ENCODE measurements at regions not wholly inside any gene's neighbourhood (a gene's known extent, or its start where the extent isn't known, plus 50 kb on each side); places are given as distances from the start of the nearest gene placed in this dataset.
A peak's percentile ranks its signal among the peaks of the same experiment; 100 is the strongest.

DNA sequence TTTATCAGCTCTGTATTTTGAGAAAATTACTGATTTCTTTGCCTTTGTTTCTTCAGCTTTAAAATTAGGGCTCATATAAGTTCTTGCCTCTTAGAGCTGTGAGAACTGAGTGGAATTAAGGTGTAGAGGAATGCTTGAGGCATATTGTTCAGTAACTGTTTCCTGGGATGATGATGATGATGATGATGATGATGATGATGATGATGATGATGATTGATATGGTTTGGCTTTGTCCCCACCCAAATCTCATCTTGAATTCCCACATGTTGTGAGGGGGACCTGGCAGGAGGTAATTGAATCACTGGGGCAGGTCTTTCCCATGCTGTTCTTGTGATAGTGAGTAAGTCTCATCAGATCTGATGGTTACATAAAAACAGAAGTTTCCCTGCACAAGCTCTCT is 118.7 kb downstream of the CHRM3 start:
- H3K9me3 Mint-ChIP-seq: peaks cover 14% of the 10 kb centered on the region
- H3K4me3 Mint-ChIP-seq: no peak overlapping the region
- H3K4me1 Mint-ChIP-seq: peaks cover 6% of the 10 kb centered on the region
- H3K27me3 Mint-ChIP-seq: no peaks in the 10 kb centered on the region
- ChIA-PET CTCF (no interaction called here), POLR2A (no interaction called here)
- H3K36me3 Mint-ChIP-seq (ENCODE audit: low read depth): no peaks in the 10 kb centered on the region
- H3K27ac Mint-ChIP-seq: no peak overlapping the region
- no peak for DNase-seq

DNA sequence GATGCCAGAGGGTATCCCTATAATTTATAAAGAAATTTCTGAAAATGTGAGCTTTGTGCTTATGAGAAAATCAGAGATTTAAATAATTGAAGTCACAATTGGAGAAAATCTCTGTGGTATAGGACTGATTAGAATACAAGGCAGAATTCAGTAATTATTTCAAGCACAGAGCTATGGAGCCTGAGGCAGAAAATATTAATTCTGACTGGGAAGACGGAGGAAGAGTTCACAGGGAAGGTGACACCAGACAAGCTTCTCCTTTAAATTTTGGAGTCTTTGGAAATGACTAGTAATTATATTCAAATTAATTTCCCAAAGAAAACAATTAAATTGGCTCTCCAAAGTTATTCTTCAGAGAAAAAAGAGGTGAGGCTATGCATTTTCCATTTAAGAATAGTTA is 121.5 kb downstream of the CHRM3 start:
- CTCF ChIA-PET: interaction anchor here (1.3 kb wide), 1 partner anchor 27 kb away, joined by 3 read pairs; no protein-coding TSS in a partner anchor
- no peaks in the 10 kb centered on the region for H3K4me1 Mint-ChIP-seq

DNA sequence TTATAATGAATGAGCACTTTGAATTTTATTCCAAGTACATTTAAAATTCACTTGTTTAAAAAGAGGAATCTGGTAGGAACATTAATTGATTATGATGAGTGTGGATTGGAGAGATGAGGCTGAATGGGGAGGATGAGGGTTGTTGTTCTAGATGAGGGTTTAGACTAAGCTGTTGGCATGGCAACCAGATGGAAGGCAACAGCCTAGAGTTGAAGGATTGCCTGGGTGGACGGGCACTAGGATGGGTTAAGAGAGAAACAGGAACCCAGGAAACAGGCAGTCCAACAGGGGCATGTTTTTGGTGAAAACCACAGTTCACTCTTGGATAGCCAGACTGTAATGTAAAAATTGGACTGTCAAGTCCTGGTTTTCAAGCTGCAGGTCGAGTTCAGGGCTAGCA is 125.5 kb downstream of the CHRM3 start:
- Mint-ChIP-seq H3K4me1 (no peaks in the 10 kb centered on the region), H3K9me3 (peaks cover 2% of the 10 kb centered on the region), H3K27me3 (no peaks in the 10 kb centered on the region), H3K4me3 (no peak overlapping the region), H3K36me3 (ENCODE audit: low read depth) (no peaks in the 10 kb centered on the region), H3K27ac (no peak overlapping the region)
- DNase-seq: no peak
- ChIA-PET POLR2A (no interaction called here), CTCF (interaction anchor here (1.4 kb wide), 1 partner anchor 386 kb away, joined by 3 read pairs; no protein-coding TSS in a partner anchor)

More for the DNA sequence above, 121.5 kb downstream of the CHRM3 start:
- DNase-seq: no peak
- peaks cover 14% of the 10 kb centered on the region for H3K9me3 Mint-ChIP-seq
- no peak overlapping the region for H3K27ac Mint-ChIP-seq
- no peaks in the 10 kb centered on the region for H3K36me3 Mint-ChIP-seq (ENCODE audit: low read depth)
- no peaks in the 10 kb centered on the region for H3K27me3 Mint-ChIP-seq
- no peak overlapping the region for H3K4me3 Mint-ChIP-seq
- POLR2A ChIA-PET: no interaction called here

DNA sequence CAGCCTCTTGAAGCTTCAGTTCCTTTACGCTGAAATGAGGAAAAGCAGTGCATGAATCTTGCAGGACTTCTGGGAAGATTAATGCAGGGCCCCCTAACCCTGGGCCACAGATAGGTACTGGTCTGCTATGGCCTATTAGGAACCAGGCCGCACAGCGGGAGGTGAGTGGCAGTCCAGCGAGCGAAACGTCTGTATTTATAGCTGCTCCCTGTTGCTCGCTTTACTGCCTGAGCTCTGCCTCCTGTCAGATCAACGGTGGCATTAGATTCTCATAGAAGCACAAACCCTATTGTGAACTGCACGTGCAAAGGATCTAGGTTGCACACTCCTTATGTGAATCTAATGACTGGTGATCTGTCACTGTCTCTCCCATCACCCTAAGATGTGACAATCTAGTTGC is 130.2 kb downstream of the CHRM3 start:
- H3K4me3 Mint-ChIP-seq: no peak overlapping the region
- no peaks in the 10 kb centered on the region for H3K36me3 Mint-ChIP-seq (ENCODE audit: low read depth)
- no peaks in the 10 kb centered on the region for H3K4me1 Mint-ChIP-seq
- POLR2A ChIA-PET: no interaction called here
- DNase-seq: no peak
- no peaks in the 10 kb centered on the region for H3K27me3 Mint-ChIP-seq
- no peak overlapping the region for H3K27ac Mint-ChIP-seq
- H3K9me3 Mint-ChIP-seq: no peaks in the 10 kb centered on the region
- CTCF ChIA-PET: no interaction called here

DNA sequence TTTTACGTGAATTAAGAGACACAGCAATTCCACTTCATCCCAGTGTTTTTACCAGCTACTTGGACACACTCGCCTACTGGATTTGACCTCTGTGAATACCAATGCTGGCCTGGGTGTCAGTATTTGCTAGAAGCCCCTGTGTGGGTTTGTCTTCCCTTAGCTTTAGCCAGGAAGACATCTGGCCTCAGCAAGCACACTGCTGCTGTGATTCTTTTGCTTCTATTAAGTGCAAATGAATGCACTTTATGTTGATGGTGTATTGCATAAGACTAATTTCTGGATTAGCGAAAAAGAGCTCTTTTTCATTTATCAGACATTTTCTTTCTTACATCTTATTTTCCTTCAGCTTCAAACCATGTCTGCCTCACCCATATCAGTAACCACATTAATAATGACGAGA is 140.0 kb downstream of the CHRM3 start:
- DNase-seq: no peak
- Mint-ChIP-seq H3K27ac (no peak overlapping the region), H3K4me1 (no peaks in the 10 kb centered on the region), H3K36me3 (ENCODE audit: low read depth) (no peaks in the 10 kb centered on the region), H3K4me3 (no peak overlapping the region), H3K27me3 (no peaks in the 10 kb centered on the region), H3K9me3 (no peaks in the 10 kb centered on the region)
- ChIA-PET CTCF (interaction anchor here (1.6 kb wide), 1 partner anchor 371 kb away, joined by 5 read pairs; no protein-coding TSS in a partner anchor), POLR2A (no interaction called here)

DNA sequence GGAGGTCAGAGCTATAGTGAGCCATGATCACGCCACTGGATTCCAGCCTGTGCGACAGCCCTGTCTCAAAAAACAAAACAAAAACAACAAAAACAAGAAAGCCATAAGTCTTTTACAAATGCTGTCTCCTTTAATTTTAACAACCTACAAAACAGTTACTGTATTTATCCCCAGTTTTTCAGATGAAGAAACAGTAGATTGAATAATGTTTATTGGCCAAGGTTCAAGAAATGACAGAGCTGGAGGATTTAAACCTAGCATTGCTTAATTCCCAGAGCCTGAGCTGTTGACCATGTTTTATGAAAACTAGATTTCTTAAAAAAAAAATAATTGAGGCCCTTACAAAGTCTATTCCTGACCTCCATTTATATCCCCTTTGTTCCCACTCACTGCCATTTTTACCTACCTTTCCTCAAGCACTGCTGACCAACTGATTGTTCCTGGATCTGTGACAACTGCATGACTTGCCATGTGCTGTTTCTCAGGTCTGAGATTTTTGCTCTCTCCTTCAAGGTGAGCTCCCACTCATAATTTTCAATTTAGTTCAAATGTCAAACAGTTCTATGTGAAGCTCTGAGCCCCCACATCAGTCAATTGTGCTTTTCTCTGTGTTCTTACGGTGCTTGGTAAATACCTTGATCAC is 140.8 kb downstream of the CHRM3 start:
- Mint-ChIP-seq H3K4me1 (no peaks in the 10 kb centered on the region), H3K36me3 (ENCODE audit: low read depth) (no peaks in the 10 kb centered on the region), H3K27me3 (no peaks in the 10 kb centered on the region), H3K9me3 (no peaks in the 10 kb centered on the region), H3K4me3 (no peak overlapping the region), H3K27ac (no peak overlapping the region)
- CTCF ChIA-PET: interaction anchor here (1.6 kb wide), 1 partner anchor 371 kb away, joined by 5 read pairs; no protein-coding TSS in a partner anchor
- no peak for DNase-seq
- POLR2A ChIA-PET: no interaction called here

DNA sequence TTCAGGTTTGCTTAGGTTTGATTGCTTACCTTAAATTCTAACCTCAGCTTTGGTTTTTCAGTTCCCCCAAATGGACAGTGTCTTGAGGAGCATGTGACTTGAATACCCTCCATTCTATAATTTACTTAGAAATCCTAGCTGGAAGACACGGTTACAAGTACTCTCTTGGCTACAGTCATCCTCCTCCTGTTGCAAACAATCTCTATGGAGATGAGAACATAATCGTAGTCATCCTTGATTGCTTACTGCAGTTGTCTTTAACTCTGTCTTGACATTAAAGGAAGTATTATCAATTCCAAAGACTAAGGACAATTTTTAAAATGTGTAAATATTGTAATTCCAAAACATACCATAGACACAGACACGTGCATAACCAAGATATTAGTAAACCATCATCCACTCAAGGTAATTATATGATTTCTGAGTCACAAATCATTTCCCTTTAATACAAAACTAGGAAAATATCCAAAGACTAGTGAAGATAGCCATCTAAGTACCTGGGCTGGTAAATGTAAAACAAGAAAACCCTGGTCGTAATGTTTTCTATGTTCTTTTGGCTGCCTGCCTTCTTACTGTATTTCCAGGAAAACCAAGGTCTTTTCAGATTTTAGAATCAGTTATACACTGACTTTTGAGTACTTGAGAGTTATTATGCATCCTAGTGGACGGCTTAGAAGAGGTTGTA is 149.9 kb downstream of the CHRM3 start:
- POLR2A ChIA-PET: no interaction called here
- H3K4me1 Mint-ChIP-seq: no peaks in the 10 kb centered on the region
- CTCF ChIA-PET: no interaction called here
- H3K27ac Mint-ChIP-seq: no peak overlapping the region
- H3K27me3 Mint-ChIP-seq: no peaks in the 10 kb centered on the region
- no peak for DNase-seq
- H3K9me3 Mint-ChIP-seq: no peaks in the 10 kb centered on the region
- no peaks in the 10 kb centered on the region for H3K36me3 Mint-ChIP-seq (ENCODE audit: low read depth)
- H3K4me3 Mint-ChIP-seq: no peak overlapping the region

DNA sequence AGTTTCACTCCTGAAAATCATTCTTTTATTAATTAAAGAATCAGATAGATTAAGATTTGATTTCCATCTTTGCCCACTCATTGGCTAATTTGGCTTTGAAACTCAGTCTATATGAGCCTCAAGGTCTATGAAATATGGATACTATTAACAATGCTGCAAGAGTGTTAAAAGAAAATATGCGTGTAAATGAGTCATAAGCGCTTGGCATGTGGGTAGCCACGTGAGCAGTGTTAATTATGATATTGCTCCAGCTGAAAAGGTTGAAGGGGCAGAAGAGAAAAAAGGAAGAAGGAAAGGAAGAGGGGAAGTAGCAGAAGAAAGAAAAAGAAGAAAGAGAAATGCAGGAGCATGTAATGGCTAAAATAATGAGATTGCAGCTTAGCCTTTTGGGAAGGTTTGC is 151.4 kb downstream of the CHRM3 start:
- no peaks in the 10 kb centered on the region for H3K36me3 Mint-ChIP-seq (ENCODE audit: low read depth)
- H3K9me3 Mint-ChIP-seq: no peaks in the 10 kb centered on the region
- ChIA-PET POLR2A (no interaction called here), CTCF (no interaction called here)
- no peak for DNase-seq
- H3K27me3 Mint-ChIP-seq: no peaks in the 10 kb centered on the region
- no peak overlapping the region for H3K4me3 Mint-ChIP-seq
- H3K27ac Mint-ChIP-seq: no peak overlapping the region
- H3K4me1 Mint-ChIP-seq: no peaks in the 10 kb centered on the region

DNA sequence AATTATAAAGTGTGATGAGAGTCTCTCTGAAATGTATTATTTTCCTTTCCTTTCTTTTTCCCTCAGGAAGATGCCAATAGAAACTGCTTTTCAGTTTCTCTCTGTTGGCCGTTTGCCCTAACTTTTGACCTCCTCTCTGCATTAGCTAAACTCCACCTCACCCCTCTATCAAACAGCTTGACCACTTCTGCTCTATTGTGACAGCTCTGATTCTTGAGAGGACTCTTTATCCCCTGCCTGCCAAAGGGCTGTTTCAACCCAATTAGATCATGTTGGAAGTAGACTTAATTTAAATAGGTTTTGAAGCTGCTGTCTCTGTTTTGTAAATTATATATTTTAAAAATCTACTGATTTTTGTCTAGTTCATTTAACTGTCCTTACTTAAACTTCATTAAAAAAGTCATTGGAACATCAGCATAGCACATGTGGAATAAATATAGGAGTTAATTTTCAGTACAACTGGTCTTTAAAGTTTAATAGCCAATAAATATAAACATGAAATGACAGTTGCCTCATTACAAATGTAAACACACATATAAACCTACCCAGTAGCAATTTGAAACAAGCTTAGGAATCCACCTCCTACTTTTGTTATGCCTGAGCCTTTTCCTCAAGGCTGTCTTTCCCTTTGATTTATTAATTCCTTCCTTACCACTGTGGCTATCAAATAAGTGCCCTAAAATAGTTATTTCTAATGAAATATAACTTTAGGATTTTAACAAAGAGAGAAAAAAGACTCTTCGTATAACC is 152.0 kb downstream of the CHRM3 start:
- Mint-ChIP-seq H3K9me3 (no peaks in the 10 kb centered on the region), H3K4me1 (no peaks in the 10 kb centered on the region), H3K27ac (no peak overlapping the region), H3K27me3 (no peaks in the 10 kb centered on the region), H3K4me3 (no peak overlapping the region), H3K36me3 (ENCODE audit: low read depth) (no peaks in the 10 kb centered on the region)
- CTCF ChIA-PET: no interaction called here
- no peak for DNase-seq
- POLR2A ChIA-PET: no interaction called here

DNA sequence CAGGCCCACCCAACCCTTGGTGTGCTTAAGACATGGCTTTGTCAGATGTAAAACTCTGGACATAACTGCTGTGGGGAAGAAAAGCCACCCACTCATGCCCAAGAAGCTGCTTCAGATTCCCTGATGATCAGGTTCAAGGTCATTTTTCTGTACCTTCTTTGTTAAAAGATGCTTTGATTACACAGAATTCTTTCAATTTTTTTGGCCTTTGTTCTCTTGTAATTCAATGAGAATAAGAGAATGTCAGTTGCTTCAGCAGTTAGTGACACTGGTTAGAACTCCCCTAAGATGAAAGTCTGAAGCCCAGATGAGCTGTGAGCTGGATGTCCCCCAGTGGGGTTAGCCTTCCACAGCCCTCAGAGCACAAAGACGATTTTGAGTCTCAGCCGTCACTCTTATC is 152.7 kb downstream of the CHRM3 start:
- H3K4me1 Mint-ChIP-seq: no peaks in the 10 kb centered on the region
- no peaks in the 10 kb centered on the region for H3K36me3 Mint-ChIP-seq (ENCODE audit: low read depth)
- CTCF ChIA-PET: no interaction called here
- H3K27me3 Mint-ChIP-seq: no peaks in the 10 kb centered on the region
- no peak for DNase-seq
- H3K9me3 Mint-ChIP-seq: no peaks in the 10 kb centered on the region
- no peak overlapping the region for H3K4me3 Mint-ChIP-seq
- no peak overlapping the region for H3K27ac Mint-ChIP-seq
- POLR2A ChIA-PET: no interaction called here

DNA sequence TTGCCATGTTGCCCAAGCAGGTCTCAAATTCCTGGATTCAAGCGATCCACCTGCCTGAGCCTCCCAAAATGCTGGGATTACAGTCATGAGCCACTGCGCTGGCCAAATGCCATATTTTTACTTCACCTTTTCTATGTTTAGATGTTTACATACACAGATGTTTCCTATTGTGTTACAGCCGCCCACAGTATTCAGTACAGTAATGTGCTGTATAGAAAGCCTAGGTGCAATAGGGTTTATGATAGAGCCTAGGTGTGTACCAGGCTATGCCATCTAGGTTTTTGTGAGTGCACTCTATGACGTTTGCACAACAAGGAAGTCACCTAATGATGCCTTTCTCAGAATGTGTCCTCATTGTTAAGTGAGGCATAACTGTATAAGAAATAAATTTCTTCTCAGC is 153.4 kb downstream of the CHRM3 start:
- Mint-ChIP-seq H3K4me1 (no peaks in the 10 kb centered on the region), H3K27me3 (no peaks in the 10 kb centered on the region), H3K4me3 (no peak overlapping the region), H3K27ac (no peak overlapping the region), H3K9me3 (no peaks in the 10 kb centered on the region), H3K36me3 (ENCODE audit: low read depth) (no peaks in the 10 kb centered on the region)
- ChIA-PET POLR2A (no interaction called here), CTCF (no interaction called here)
- DNase-seq: no peak

DNA sequence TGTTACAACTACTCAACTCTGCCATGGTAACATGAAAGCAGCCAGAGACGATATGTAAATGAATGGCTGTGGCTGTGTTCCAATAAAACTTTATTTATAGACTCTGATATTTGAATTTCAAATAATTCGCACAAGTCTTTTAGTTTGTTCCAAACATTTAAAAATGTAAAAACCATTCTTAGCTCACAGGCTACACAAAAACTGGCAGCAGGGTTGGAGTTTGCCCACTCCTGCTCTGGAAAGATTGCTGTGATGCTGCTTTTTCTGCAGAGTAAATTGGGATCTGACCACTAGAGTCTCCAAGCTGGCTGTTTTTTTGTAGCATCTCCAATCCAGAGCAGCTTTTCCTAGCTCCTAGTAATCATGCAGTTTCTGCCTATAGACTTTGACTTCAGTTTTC is 157.5 kb downstream of the CHRM3 start:
- Mint-ChIP-seq H3K9me3 (peaks cover 4% of the 10 kb centered on the region), H3K27me3 (no peaks in the 10 kb centered on the region), H3K4me1 (peaks cover 10% of the 10 kb centered on the region), H3K27ac (no peak overlapping the region), H3K4me3 (no peak overlapping the region), H3K36me3 (ENCODE audit: low read depth) (peaks cover 4% of the 10 kb centered on the region)
- ChIA-PET POLR2A (no interaction called here), CTCF (no interaction called here)
- no peak for DNase-seq

DNA sequence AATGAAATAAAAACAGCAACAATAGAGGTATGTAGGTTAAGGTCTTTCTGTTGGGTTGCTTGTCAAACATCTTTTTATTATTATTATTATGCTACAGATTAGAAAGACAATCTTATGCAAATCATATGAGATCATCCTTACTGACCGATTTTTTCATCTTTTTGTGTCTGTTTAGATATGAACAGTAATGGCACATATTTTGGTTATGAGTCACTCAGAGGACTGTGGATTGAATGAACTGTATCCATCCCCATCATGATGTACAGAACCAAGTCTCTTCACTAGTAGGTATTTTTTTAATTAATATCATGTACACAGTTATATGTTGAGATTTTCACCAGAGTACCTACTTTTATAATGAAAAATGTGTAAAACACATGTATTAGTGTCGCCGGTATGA is 159.1 kb downstream of the CHRM3 start:
- ChIA-PET CTCF (no interaction called here), POLR2A (no interaction called here)
- no peaks in the 10 kb centered on the region for H3K27me3 Mint-ChIP-seq
- H3K4me3 Mint-ChIP-seq: no peak overlapping the region
- H3K9me3 Mint-ChIP-seq: peaks cover 4% of the 10 kb centered on the region
- DNase-seq: no peak
- H3K4me1 Mint-ChIP-seq: peaks cover 10% of the 10 kb centered on the region
- H3K27ac Mint-ChIP-seq: no peak overlapping the region
- H3K36me3 Mint-ChIP-seq (ENCODE audit: low read depth): peaks cover 5% of the 10 kb centered on the region

DNA sequence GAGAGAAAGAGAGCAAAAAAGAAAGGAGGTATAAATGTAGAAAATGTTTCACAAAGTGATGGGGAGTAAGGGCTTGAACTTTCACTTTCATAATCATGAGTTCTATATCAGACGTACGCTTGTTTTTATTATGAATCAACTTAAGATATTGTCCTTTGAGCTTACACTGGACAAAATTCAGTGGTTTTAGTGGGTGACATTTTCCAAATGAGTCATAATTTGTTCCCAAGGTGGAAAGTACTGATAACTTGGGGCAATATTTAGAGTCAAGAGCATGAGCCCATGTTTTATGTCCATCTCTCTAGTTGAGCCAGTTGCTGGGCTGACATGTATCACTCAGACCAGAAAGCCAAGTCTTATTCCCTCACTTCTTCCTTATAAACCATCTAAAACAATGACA is 161.6 kb downstream of the CHRM3 start:
- DNase-seq: no peak
- CTCF ChIA-PET: no interaction called here
- Mint-ChIP-seq H3K4me1 (peaks cover 10% of the 10 kb centered on the region), H3K4me3 (peak overlapping the region; percentile 58), H3K36me3 (ENCODE audit: low read depth) (peaks cover 5% of the 10 kb centered on the region), H3K27ac (no peak overlapping the region), H3K9me3 (peaks cover 4% of the 10 kb centered on the region), H3K27me3 (no peaks in the 10 kb centered on the region)
- POLR2A ChIA-PET: no interaction called here

All from activated CD4-positive, alpha-beta memory T cell treated with anti-CD3 and anti-CD28 coated beads, Interleukin-2, amount 10 ng/mL, durations not matched to agents 7 days and 5 days (primary cell).